Small intestine (tissue), 7 donors: ENCODE measurements at regions not wholly inside any gene's neighbourhood (a gene's known extent, or its start where the extent isn't known, plus 50 kb on each side); places are given as distances from the start of the nearest gene placed in this dataset.

Experiments
- DNase-seq, 2 donors: peaks; one replicate each; pipeline versions ENCODE4 v3.0.0 to v3.0.0-alpha.2; 2013
- FAIRE-seq: peaks from 2 replicates; lab custom pipeline; 2012; peaks lifted over from hg19 to GRCh38; lab: Jason Lieb, UNC
- H3K27ac ChIP-seq, 3 donors: one replicate each; pipeline ENCODE4 v1.5.1; 2013; ENCODE audit warnings: low read length in 2 of 3, mild to moderate bottlenecking in 2 of 3, control low read depth in 1 of 3, inconsistent platforms in 1 of 3, low read depth in 1 of 3, moderate library complexity in 1 of 3
- H3K27me3 ChIP-seq, 3 donors: one replicate each; pipeline ENCODE4 v1.6.1; 2013; ENCODE audit warnings: low read length in 3 of 3, inconsistent platforms in 1 of 3; ENCODE audit not compliant: control insufficient read depth in 3 of 3, insufficient read depth in 3 of 3
- H3K36me3 ChIP-seq, 3 donors: one replicate each; pipeline ENCODE4 v1.6.1; 2013; ENCODE audit warnings: low read length in 3 of 3, inconsistent platforms in 1 of 3, low read depth in 1 of 3, mild to moderate bottlenecking in 1 of 3, moderate library complexity in 1 of 3; ENCODE audit not compliant: control insufficient read depth in 3 of 3, insufficient read depth in 2 of 3
- H3K4me1 ChIP-seq, 3 donors: one replicate each; pipeline ENCODE4 v1.6.1; 2013; ENCODE audit warnings: low read length in 2 of 3, inconsistent platforms in 1 of 3, low read depth in 1 of 3, mild to moderate bottlenecking in 1 of 3, moderate library complexity in 1 of 3; ENCODE audit not compliant: control insufficient read depth in 3 of 3, insufficient read depth in 2 of 3
- H3K4me3 ChIP-seq, 3 donors: one replicate each; pipeline ENCODE4 v1.5.1; 2013; ENCODE audit warnings: low read length in 3 of 3, control low read depth in 1 of 3, inconsistent platforms in 1 of 3, low read depth in 1 of 3, mild to moderate bottlenecking in 1 of 3, moderate library complexity in 1 of 3
- H3K9me3 ChIP-seq, 2 donors: one replicate each; pipeline ENCODE4 v1.6.1; 2013; ENCODE audit warnings: low read depth in 1 of 2, low read length in 1 of 2; ENCODE audit not compliant: control insufficient read depth in 2 of 2, insufficient read depth in 1 of 2
- WGBS, 3 donors: extraction: QIAGEN DNeasy Blood & Tissue Kit; methylation state at CpG; one replicate each; pipeline ENCODE4 v1.1.7; 2013; 5-methylcytosine and 5-hydroxymethylcytosine counted together
- donor health status: healthy with polysubstance abuse.
- donor health status: control.
- donor health status: control.
- donor health status: Bipolar disorder and iron deficiency.
- donor health status: healthy.

DNA sequence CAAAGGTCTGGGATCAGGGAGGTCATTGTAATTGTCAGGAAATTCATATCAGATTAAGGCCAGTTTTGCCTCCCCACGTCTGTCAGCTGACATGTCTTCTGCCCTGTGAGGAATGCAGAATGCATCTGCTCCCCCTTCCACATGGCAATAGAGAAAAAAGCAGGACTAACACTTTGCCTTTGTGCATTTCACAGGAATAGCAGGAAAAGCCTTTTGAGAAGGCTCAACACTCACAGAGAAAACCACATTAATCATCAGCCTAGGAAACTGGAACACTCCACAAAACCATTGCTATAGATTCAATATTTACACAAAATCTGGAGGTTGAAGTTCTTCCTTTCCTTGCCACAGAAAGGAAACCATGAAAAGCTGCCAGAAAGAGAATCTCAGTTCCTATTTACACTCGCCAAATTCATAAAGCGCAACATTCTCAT is 165.2 kb upstream of the HES1 start:
- Histone ChIP-seq H3K4me3 (no peak overlapping the region), H3K9me3 (no peaks in the 10 kb centered on the region), H3K4me1 (peaks cover 6 to 16% (median 10%) of the 10 kb centered on the region in 3 donors), H3K27me3 (no peaks in the 10 kb centered on the region), H3K36me3 (no peaks in the 10 kb centered on the region), H3K27ac (peak overlapping the region in 1 of 3 donors; percentile 16)
- DNase-seq (peak; percentile 20 to 34), FAIRE-seq (no peak)
- 15 to 35% (median 16%) methylated on average over 3 of the region's 3 CpGs for WGBS, 3 donors

DNA sequence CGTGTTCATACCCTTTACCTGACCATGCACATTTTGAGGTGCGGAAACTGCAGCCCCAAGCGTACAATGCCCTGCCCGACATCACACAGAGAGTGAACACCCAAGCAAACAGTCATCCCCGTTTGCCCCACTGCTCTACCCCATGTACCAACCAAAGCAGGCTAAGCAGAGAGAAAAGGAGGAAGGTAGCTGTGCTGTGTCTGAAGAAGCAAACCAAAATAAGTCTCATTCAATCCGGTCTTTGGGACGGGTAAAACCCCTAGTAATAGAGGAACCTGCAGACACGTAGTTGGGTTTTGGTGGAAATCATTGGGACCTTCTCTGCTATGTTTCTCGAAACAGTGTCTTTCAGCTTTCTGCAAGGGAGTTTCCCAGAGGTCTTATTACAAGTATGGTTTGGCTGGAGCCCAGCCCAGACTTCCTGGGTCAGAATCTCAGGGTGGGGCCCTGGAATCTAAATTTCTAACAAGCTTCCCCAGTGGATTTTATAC is 164.6 kb upstream of the HES1 start:
- Histone ChIP-seq H3K4me1 (peaks cover 6 to 16% (median 10%) of the 10 kb centered on the region in 3 donors), H3K4me3 (no peak overlapping the region), H3K27me3 (no peaks in the 10 kb centered on the region), H3K27ac (peak overlapping the region in 1 of 3 donors; percentile 58), H3K36me3 (no peaks in the 10 kb centered on the region), H3K9me3 (no peaks in the 10 kb centered on the region)
- no peak for FAIRE-seq
- 21 to 37% (median 23%) methylated on average over 9 of the region's 9 CpGs for WGBS, 3 donors
- DNase-seq: peak; percentile 44 to 78

DNA sequence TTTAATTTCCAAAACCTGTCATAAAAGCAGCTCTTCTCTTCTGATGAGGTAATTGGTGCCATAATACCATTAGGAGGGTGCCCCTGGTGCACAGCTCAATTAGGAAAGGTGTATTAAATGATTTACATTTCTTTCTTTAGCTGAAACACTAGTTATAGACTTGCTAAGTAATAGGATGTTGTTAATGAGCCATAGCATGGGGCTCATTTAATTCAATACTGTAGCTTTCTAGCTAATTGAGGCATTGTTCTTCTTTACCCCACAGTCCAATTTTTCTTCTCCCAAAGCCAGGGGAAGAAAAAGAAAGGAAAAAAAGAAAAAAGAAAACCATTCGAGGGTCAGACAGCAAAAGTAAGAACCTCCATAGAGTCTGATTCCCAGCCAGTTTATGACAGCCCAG is 164.0 kb upstream of the HES1 start:
- WGBS, 3 donors: 73 to 96% (median 84%) methylated on average over 1 of the region's 1 CpG
- H3K27ac ChIP-seq: peak overlapping the region in 1 of 3 donors; percentile 58

DNA sequence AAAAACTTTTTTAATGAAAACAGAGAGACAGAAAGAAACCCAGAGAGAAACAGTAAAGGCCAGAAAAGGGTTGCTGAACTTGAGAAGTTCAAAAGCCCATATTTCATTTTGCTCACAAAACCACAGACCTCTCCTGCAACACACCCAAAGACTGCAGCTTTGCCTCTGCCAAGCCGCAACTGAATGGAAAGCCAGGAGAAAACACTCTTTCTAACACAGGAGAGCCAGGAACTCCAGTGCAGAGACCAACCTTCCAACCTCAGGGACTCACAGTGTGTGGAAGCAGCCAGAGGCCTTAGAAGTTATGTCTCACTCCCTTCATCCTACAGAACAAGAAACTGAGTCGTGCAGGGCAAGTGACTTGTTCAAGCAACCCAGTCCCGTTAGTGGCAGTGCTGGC is 163.1 kb upstream of the HES1 start:
- DNase-seq (no peak), FAIRE-seq (no peak)
- WGBS, 3 donors: 80 to 89% (median 85%) methylated on average over 3 of the region's 3 CpGs
- Histone ChIP-seq H3K27me3 (no peaks in the 10 kb centered on the region), H3K4me3 (no peak overlapping the region), H3K36me3 (no peaks in the 10 kb centered on the region), H3K27ac (no peak overlapping the region), H3K4me1 (peaks cover 6 to 16% (median 10%) of the 10 kb centered on the region in 3 donors), H3K9me3 (no peaks in the 10 kb centered on the region)

More for the DNA sequence above, 164.0 kb upstream of the HES1 start:
- DNase-seq (no peak), FAIRE-seq (no peak)
- Histone ChIP-seq H3K27me3 (no peaks in the 10 kb centered on the region), H3K4me1 (peaks cover 6 to 16% (median 10%) of the 10 kb centered on the region in 3 donors), H3K4me3 (no peak overlapping the region), H3K9me3 (no peaks in the 10 kb centered on the region), H3K36me3 (no peaks in the 10 kb centered on the region)

DNA sequence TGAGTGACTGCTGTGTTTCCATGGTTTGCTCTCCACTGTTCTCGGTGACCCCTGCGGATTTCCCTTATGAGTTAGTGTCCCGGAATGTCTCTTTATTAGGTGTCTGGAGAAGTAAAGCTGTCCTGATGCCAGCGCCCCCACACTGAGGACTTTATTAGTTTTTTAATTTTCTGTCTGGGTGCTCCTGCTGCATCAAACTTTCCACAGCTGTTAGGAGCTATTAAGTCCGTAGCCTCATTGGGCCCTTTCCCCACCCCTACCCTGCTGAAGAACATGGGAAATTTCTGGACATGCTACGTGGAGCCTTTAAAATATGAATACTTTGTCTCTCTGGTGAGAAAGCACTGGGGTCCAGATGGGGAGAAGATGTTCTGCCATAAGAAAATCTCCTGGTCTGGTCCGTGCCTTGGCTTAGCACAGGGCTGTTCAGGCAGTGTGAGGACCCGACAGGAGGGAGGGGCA is 161.7 kb upstream of the HES1 start:
- H3K4me3 ChIP-seq: no peak overlapping the region

DNA sequence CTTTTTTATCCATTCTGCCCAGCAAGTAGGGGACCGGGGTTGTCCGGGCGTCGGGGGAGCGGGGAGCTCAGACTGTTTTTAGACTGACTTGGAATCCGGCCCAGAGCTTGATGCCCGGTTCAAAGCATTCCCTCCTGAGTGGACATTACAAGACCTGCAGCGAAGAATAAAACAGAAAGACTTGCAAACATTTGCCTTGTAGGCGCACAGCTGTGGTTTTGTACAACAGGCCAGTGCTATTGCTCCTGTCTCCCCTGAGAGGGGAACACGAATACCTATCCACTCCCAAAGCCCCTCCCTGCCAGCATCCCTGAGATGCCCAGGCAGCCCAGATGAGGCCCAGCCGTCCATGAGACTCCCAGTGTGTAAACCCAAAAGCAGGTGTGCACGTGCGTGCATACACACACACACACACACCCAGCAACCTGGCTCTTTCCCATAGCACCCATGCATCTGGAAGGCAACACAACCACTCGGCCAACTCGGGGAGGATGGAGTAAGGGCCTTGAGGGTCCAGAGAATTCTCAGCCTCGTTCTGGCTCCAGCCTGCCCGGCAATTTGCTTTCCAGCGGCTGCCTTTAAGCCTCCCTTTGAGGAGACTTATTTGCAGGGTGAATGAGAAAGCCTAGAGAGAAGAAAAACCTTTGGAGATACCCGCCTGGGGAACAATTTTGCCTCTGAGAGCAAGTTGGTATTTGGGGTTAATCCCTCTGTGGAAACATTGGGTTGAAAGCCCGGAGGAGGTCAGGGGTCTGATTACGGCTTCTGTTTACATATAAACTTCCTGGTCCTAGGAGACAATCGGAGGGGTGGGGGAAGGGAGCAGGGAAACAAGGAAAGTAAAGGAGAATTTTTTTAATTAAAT is 161.0 kb upstream of the HES1 start:
- Histone ChIP-seq H3K27ac (no peak overlapping the region), H3K9me3 (no peaks in the 10 kb centered on the region), H3K36me3 (no peaks in the 10 kb centered on the region), H3K4me1 (peaks cover 6 to 16% (median 10%) of the 10 kb centered on the region in 3 donors), H3K4me3 (no peak overlapping the region), H3K27me3 (no peaks in the 10 kb centered on the region)
- DNase-seq (peak; percentile 36 to 41), FAIRE-seq (no peak)
- 59 to 69% (median 64%) methylated on average over 22 of the region's 22 CpGs for WGBS, 3 donors

More for the DNA sequence above, 161.7 kb upstream of the HES1 start:
- H3K27ac ChIP-seq: no peak overlapping the region
- peaks cover 6 to 16% (median 10%) of the 10 kb centered on the region in 3 donors for H3K4me1 ChIP-seq
- DNase-seq: no peak
- no peaks in the 10 kb centered on the region for H3K36me3 ChIP-seq
- WGBS, 3 donors: 78 to 94% (median 80%) methylated on average over 8 of the region's 8 CpGs
- no peaks in the 10 kb centered on the region for H3K9me3 ChIP-seq
- FAIRE-seq: no peak
- no peaks in the 10 kb centered on the region for H3K27me3 ChIP-seq

DNA sequence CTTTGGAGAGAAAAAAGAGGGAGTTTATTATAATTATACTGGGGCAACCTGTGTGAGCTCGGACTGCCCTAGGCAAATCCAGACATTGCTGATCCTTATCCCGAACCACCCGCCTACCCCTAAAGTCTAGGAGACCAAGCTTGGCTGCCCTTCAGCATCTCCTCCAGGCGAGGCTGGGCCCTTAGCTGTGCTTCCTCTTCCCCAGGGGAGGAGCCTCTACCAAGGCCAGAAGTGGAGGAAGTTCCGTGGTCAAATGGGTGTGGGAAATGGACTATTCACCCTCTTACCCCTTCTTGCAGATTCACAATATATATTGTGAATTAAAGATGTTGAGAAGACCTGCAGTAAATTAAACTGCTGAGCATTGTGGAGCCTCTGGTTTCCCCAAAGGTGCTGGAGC is 158.3 kb upstream of the HES1 start:
- no peaks in the 10 kb centered on the region for H3K36me3 ChIP-seq
- DNase-seq: peak in 1 of 2 donors; percentile 38
- H3K27ac ChIP-seq: no peak overlapping the region
- H3K4me1 ChIP-seq: peaks cover 0 to 6% (median 4%) of the 10 kb centered on the region in 3 donors
- no peaks in the 10 kb centered on the region for H3K9me3 ChIP-seq
- no peaks in the 10 kb centered on the region for H3K27me3 ChIP-seq
- 72 to 81% (median 73%) methylated on average over 5 of the region's 5 CpGs for WGBS, 3 donors
- no peak overlapping the region for H3K4me3 ChIP-seq
- no peak for FAIRE-seq

DNA sequence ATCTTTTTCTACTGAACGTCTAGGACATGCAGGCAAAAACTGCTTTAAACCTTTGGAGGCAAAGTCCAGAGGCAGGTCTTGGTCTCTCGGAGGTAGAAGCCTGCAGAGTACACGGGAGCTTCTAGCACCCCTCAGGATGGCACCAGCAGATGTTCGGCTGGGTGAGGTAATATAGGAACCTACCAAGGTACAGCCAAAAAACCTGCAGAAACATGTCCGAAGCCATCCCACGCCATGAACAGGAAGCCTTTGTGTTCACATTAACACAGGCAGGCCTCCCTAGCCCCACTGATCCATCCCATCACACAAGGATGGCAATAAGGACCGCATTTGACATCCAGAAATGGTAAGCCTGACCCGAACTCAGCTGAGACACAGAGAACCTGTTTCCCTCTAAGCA is 157.9 kb upstream of the HES1 start:
- WGBS, 3 donors: 74 to 89% (median 77%) methylated on average over 8 of the region's 8 CpGs
- DNase-seq (no peak), FAIRE-seq (no peak)
- H3K4me3 ChIP-seq: no peak overlapping the region
- H3K27me3 ChIP-seq: no peaks in the 10 kb centered on the region
- H3K27ac ChIP-seq: no peak overlapping the region
- no peaks in the 10 kb centered on the region for H3K36me3 ChIP-seq
- peaks cover 0 to 6% (median 4%) of the 10 kb centered on the region in 3 donors for H3K4me1 ChIP-seq
- no peaks in the 10 kb centered on the region for H3K9me3 ChIP-seq
